ENCODE measurements at regions not wholly inside any gene's neighbourhood (a gene's known extent, or its start where the extent isn't known, plus 50 kb on each side); places are given as distances from the start of the nearest gene placed in this dataset.

GRCh38 chr1:239717097-239717917 is 330.9 kb downstream of the CHRM3 start:
- DNase-seq (ENCODE audit: low read depth, low spot score), result peak; percentile 53
- H3K4me3 ChIP-seq (ENCODE audit: low read length), result no peak overlapping the region

- no peak overlapping the region for H3K4me3 ChIP-seq (ENCODE audit: low read length)
- DNase-seq (ENCODE audit: low read depth, low spot score), result no peak
Measured at GRCh38 chr1:239717918-239718184, 331.5 kb downstream of the CHRM3 start.

GRCh38 chr1:239718571-239718970 is 332.2 kb downstream of the CHRM3 start:
- H3K4me3 ChIP-seq (ENCODE audit: low read length), result no peak overlapping the region
- DNase-seq (ENCODE audit: low read depth, low spot score), result no peak

GRCh38 chr1:239718997-239719628 is 332.7 kb downstream of the CHRM3 start:
- peak overlapping the region; percentile 40 for H3K4me3 ChIP-seq (ENCODE audit: low read length)
- peak; percentile 27 for DNase-seq (ENCODE audit: low read depth, low spot score)

- peak overlapping the region; percentile 40 for H3K4me3 ChIP-seq (ENCODE audit: low read length)
- peak; percentile 92 for DNase-seq (ENCODE audit: low read depth, low spot score)
Measured at GRCh38 chr1:239719642-239720258, 333.4 kb downstream of the CHRM3 start.

GRCh38 chr1:239722035-239722434 is 335.7 kb downstream of the CHRM3 start:
- DNase-seq (ENCODE audit: low read depth, low spot score), result no peak
- H3K4me3 ChIP-seq (ENCODE audit: low read length), result no peak overlapping the region

GRCh38 chr1:239723776-239724367 is 337.5 kb downstream of the CHRM3 start:
- H3K4me3 ChIP-seq (ENCODE audit: low read length), result no peak overlapping the region
- DNase-seq (ENCODE audit: low read depth, low spot score), result no peak

GRCh38 chr1:239725371-239725770 is 339.0 kb downstream of the CHRM3 start:
- no peak for DNase-seq (ENCODE audit: low read depth, low spot score)
- no peak overlapping the region for H3K4me3 ChIP-seq (ENCODE audit: low read length)

GRCh38 chr1:239725933-239726332 is 339.6 kb downstream of the CHRM3 start:
- H3K4me3 ChIP-seq (ENCODE audit: low read length), result no peak overlapping the region
- DNase-seq (ENCODE audit: low read depth, low spot score), result no peak

GRCh38 chr1:239730378-239730777 is 344.0 kb downstream of the CHRM3 start:
- no peak overlapping the region for H3K4me3 ChIP-seq (ENCODE audit: low read length)
- DNase-seq (ENCODE audit: low read depth, low spot score), result no peak

GRCh38 chr1:239731082-239731748 is 344.8 kb downstream of the CHRM3 start:
- no peak overlapping the region for H3K4me3 ChIP-seq (ENCODE audit: low read length)
- DNase-seq (ENCODE audit: low read depth, low spot score), result no peak

- H3K4me3 ChIP-seq (ENCODE audit: low read length), result no peak overlapping the region
- no peak for DNase-seq (ENCODE audit: low read depth, low spot score)
Measured at GRCh38 chr1:239732770-239733169, 346.4 kb downstream of the CHRM3 start.

GRCh38 chr1:239733995-239734394 is 347.6 kb downstream of the CHRM3 start:
- no peak for DNase-seq (ENCODE audit: low read depth, low spot score)
- H3K4me3 ChIP-seq (ENCODE audit: low read length), result no peak overlapping the region

- no peak overlapping the region for H3K4me3 ChIP-seq (ENCODE audit: low read length)
- no peak for DNase-seq (ENCODE audit: low read depth, low spot score)
Measured at GRCh38 chr1:239735111-239735510, 348.7 kb downstream of the CHRM3 start.

GRCh38 chr1:239736479-239736878 is 350.1 kb downstream of the CHRM3 start:
- H3K4me3 ChIP-seq (ENCODE audit: low read length), result no peak overlapping the region
- no peak for DNase-seq (ENCODE audit: low read depth, low spot score)

GRCh38 chr1:239739375-239739774 is 352.3 kb upstream of the FMN2 start:
- H3K4me3 ChIP-seq (ENCODE audit: low read length), result no peak overlapping the region
- no peak for DNase-seq (ENCODE audit: low read depth, low spot score)

GRCh38 chr1:239739919-239740318 is 351.8 kb upstream of the FMN2 start:
- no peak overlapping the region for H3K4me3 ChIP-seq (ENCODE audit: low read length)
- no peak for DNase-seq (ENCODE audit: low read depth, low spot score)

- DNase-seq (ENCODE audit: low read depth, low spot score), result no peak
- H3K4me3 ChIP-seq (ENCODE audit: low read length), result no peak overlapping the region
Measured at GRCh38 chr1:239742416-239743109, 349.1 kb upstream of the FMN2 start.

GRCh38 chr1:239744851-239745250 is 346.8 kb upstream of the FMN2 start:
- DNase-seq (ENCODE audit: low read depth, low spot score), result no peak
- H3K4me3 ChIP-seq (ENCODE audit: low read length), result no peak overlapping the region
